SK-N-SH (cell line): ENCODE measurements at regions not wholly inside any gene's neighbourhood (a gene's known extent, or its start where the extent isn't known, plus 50 kb on each side); places are given as distances from the start of the nearest gene placed in this dataset.

Experiments
- CHD2 ChIP-seq: fragments of 150-350 bp; IDR thresholded peaks from 2 replicates; pipeline ENCODE4 v1.6.1; 2018; ENCODE audit warnings: low read length; ENCODE audit not compliant: partially characterized antibody
- CTCF ChIP-seq: fragments of 200-600 bp; sonication (generic); IDR thresholded peaks from 2 replicates; pipeline ENCODE4 v1.6.1; 2017; ENCODE audit warnings: antibody characterized with exemption, mild to moderate bottlenecking, moderate library complexity
- EZH2phosphoT487 ChIP-seq: fragments of 200-600 bp; sonication (generic); IDR thresholded peaks from 2 replicates; pipeline ENCODE4 v1.6.1; 2017; ENCODE audit warnings: low read depth, mixed run types, mild to moderate bottlenecking, antibody characterized with exemption, moderate library complexity, borderline replicate concordance
- FOXM1 ChIP-seq: IDR thresholded peaks from 2 replicates; pipeline ENCODE4 v1.4.0; 2012; ENCODE audit warnings: low read depth, mild to moderate bottlenecking
- PBX3 ChIP-seq: IDR thresholded peaks from 2 replicates; pipeline ENCODE4; 2012
- POLR2AphosphoS5 ChIP-seq: IDR thresholded peaks from 2 replicates; pipeline ENCODE4 v1.6.1; 2012; ENCODE audit warnings: low read depth, low read length
- RAD21 ChIP-seq: IDR thresholded peaks from 2 replicates; pipeline ENCODE4 v1.6.1; 2012; ENCODE audit warnings: mild to moderate bottlenecking, low read length
- RCOR1 ChIP-seq: fragments of 150-350 bp; IDR thresholded peaks from 2 replicates; pipeline ENCODE4 v1.6.1; 2017; ENCODE audit warnings: antibody characterized with exemption, low read length
- RFX5 ChIP-seq: IDR thresholded peaks from 2 replicates; pipeline ENCODE4 v1.6.1; 2012; ENCODE audit warnings: mild to moderate bottlenecking, improper control_type of control experiment, low read length
- SIN3A ChIP-seq: IDR thresholded peaks from 2 replicates; pipeline ENCODE4 v1.6.1; 2012; ENCODE audit warnings: low read depth, mild to moderate bottlenecking, low read length, moderate library complexity, borderline replicate concordance
- SMC3 ChIP-seq: IDR thresholded peaks from 2 replicates; pipeline ENCODE4 v1.6.1; 2012; ENCODE audit warnings: low read depth, low read length, improper control_type of control experiment
- TAF1 ChIP-seq: IDR thresholded peaks from 2 replicates; pipeline ENCODE4 v1.6.1; 2012; ENCODE audit warnings: low read depth, mild to moderate bottlenecking, low read length, moderate library complexity, borderline replicate concordance
- TEAD4 ChIP-seq: IDR thresholded peaks from 2 replicates; pipeline ENCODE4 v1.4.0; 2012; ENCODE audit warnings: mild to moderate bottlenecking, borderline replicate concordance; ENCODE audit not compliant: insufficient read depth
- YY1 ChIP-seq: IDR thresholded peaks from 2 replicates; pipeline ENCODE4 v1.4.0; 2012; ENCODE audit warnings: low read depth, mild to moderate bottlenecking

- TF ChIP-seq CTCF (no peak), TEAD4 (no peak), POLR2AphosphoS5 (no peak), SIN3A (no peak), TAF1 (no peak), SMC3 (no peak), PBX3 (no peak), RAD21 (no peak), RFX5 (no peak), CHD2 (no peak), RCOR1 (no peak), YY1 (no peak), EZH2phosphoT487 (no peak), FOXM1 (no peak)
Observed at GRCh38 chr4:138630666-138631065, 384.9 kb upstream of the NOCT start.
